K562 (cell line): ENCODE measurements at regions not wholly inside any gene's neighbourhood (a gene's known extent, or its start where the extent isn't known, plus 50 kb on each side); places are given as distances from the start of the nearest gene placed in this dataset.
A peak's percentile ranks its signal among the peaks of the same experiment; 100 is the strongest.

Source experiments
- ATAC-seq: fragments of 200-7000 bp; cut with Tn5 transposase; 3 replicates; pipeline ENCODE4 v1.9.1; 2020; ENCODE audit warnings: moderate library complexity
- BruUV-seq: library from RNA; stranded (reverse); fragments of 400-500 nt; replicated peaks from 2 replicates; lab custom pipeline; 2021; lab: Mats Ljungman, UMichigan
- CTCF ChIA-PET: fragments of 300-600 bp; formaldehyde crosslinking; extraction: SDS; loops from one replicate; lab custom pipeline; 2021; ENCODE audit warnings: low intra/inter-chr PET ratio; lab: Yijun Ruan, JAX
- POLR2A ChIA-PET: fragments of 300-600, 350-650 bp; sonication (Branson Sonifier 250); formaldehyde crosslinking; extraction: SDS; loops from one replicate; lab custom pipeline; 2021; ENCODE audit warnings: antibody characterized with exemption, inconsistent platforms; lab: Yijun Ruan, JAX
- DNase-seq, 4 experiments: peaks; one replicate each; pipeline versions ENCODE4 v3.0.0 to v3.0.0-alpha.2; 2011 to 2018; ENCODE audit warnings: low spot score in 3 of 4, mixed read lengths in 3 of 4; ENCODE audit errors: extremely low read depth in 1 of 4
- FAIRE-seq: peaks from 2 replicates; lab custom pipeline; 2011; peaks lifted over from hg19 to GRCh38; lab: Jason Lieb, UNC
- H2AFZ ChIP-seq: 2 replicates; pipeline ENCODE4 v1.6.0; 2011; ENCODE audit warnings: low read depth, low read length, control low read depth, inconsistent platforms
- H3K27ac ChIP-seq: fragments of 200-600 bp; 3 replicates; pipeline ENCODE4 v1.8.0; 2011; ENCODE audit warnings: low read depth, mild to moderate bottlenecking, control low read depth, inconsistent platforms, low read length, moderate library complexity, mixed read lengths; ENCODE audit errors: extremely low read depth
- H3K27me3 ChIP-seq, 2 experiments: fragments of 300-600 bp in 1 of 2; 2 replicates in 1 of 2; 3 replicates in 1 of 2; pipeline versions ENCODE4 v1.6.0 to v1.8.0; 2011; ENCODE audit warnings: inconsistent platforms in 2 of 2, low read length in 2 of 2, mild to moderate bottlenecking in 1 of 2, mixed read lengths in 1 of 2, moderate library complexity in 1 of 2; ENCODE audit not compliant: control insufficient read depth in 2 of 2, insufficient read depth in 2 of 2
- H3K36me3 ChIP-seq: fragments of 300-600 bp; 3 replicates; pipeline ENCODE4 v1.8.0; 2011; ENCODE audit warnings: mild to moderate bottlenecking, low read length, inconsistent platforms; ENCODE audit not compliant: control insufficient read depth, insufficient read depth
- H3K4me1 ChIP-seq, 2 experiments: fragments of 200-600 bp in 1 of 2; replicated peaks in 1 of 2; 2 replicates in 1 of 2; 3 replicates in 1 of 2; pipeline versions ENCODE4 v1.5.1 to v1.8.0; 2011; ENCODE audit warnings: inconsistent platforms in 2 of 2, low read length in 2 of 2, mild to moderate bottlenecking in 1 of 2, mixed read lengths in 1 of 2, moderate library complexity in 1 of 2; ENCODE audit not compliant: control insufficient read depth in 2 of 2, insufficient read depth in 2 of 2
- H3K4me2 ChIP-seq: 2 replicates; pipeline ENCODE4 v1.6.1; 2011; ENCODE audit warnings: low read length, control low read depth, inconsistent platforms, mixed read lengths; ENCODE audit not compliant: insufficient read depth
- H3K4me3 ChIP-seq: fragments of 200-600 bp; sonication (generic), shearing (Covaris generic); 2 replicates; pipeline ENCODE4 v1.5.1; 2016; ENCODE audit warnings: control low read depth, inconsistent platforms
- H3K79me2 ChIP-seq: fragments of 200-600 bp; 3 replicates; pipeline ENCODE4 v1.8.0; 2011; ENCODE audit warnings: low read length, inconsistent platforms; ENCODE audit not compliant: control insufficient read depth, insufficient read depth
- H3K9ac ChIP-seq, 2 experiments: 2 replicates each; pipeline versions ENCODE4 v1.6.0 to v1.6.1; 2011; ENCODE audit warnings: low read depth in 2 of 2, low read length in 2 of 2, control low read depth in 1 of 2, inconsistent platforms in 1 of 2, mild to moderate bottlenecking in 1 of 2, mixed read lengths in 1 of 2; ENCODE audit not compliant: insufficient read depth in 1 of 2
- H3K9me1 ChIP-seq: one replicate; pipeline ENCODE4 v1.6.0; 2011; ENCODE audit warnings: inconsistent platforms, mild to moderate bottlenecking, low read length, moderate library complexity; ENCODE audit not compliant: control insufficient read depth, insufficient read depth
- H3K9me3 ChIP-seq: replicated peaks from 2 replicates; pipeline ENCODE4 v1.5.1; 2011; ENCODE audit warnings: low read depth, low read length, inconsistent platforms; ENCODE audit not compliant: control insufficient read depth, insufficient read depth
- H4K20me1 ChIP-seq: replicated peaks from 2 replicates; pipeline ENCODE4 v1.6.1; 2011; ENCODE audit warnings: low read length, inconsistent platforms, mixed read lengths; ENCODE audit not compliant: control insufficient read depth, insufficient read depth
- CBX5 ChIP-seq: IDR thresholded peaks from 2 replicates; pipeline ENCODE4 v1.6.1; 2014; ENCODE audit warnings: low read depth, borderline replicate concordance
- CBX8 ChIP-seq: fragments of 200-600 bp; sonication (generic); IDR thresholded peaks from 2 replicates; pipeline ENCODE4 v1.6.1; 2012; ENCODE audit warnings: borderline replicate concordance, mixed run types, low read depth, mild to moderate bottlenecking, moderate library complexity, mixed read lengths, low read length, control low read depth, inconsistent platforms; ENCODE audit not compliant: poor library complexity, severe bottlenecking; ENCODE audit errors: extremely low read depth
- CHD4 ChIP-seq: fragments of 200-600 bp; sonication (generic); IDR thresholded peaks from 3 replicates; pipeline ENCODE4 v1.6.1; 2012; ENCODE audit warnings: low read depth, mild to moderate bottlenecking, mixed read lengths, low read length, inconsistent platforms; ENCODE audit not compliant: insufficient read depth, insufficient replicate concordance, poor library complexity, severe bottlenecking
- GTF2A2 ChIP-seq: IDR thresholded peaks from 2 replicates; pipeline ENCODE4 v1.6.1; 2016; ENCODE audit warnings: mild to moderate bottlenecking, missing genetic modification characterization, missing compliant biosample characterization
- JUND ChIP-seq, 2 experiments: IDR thresholded peaks; 2 replicates in 1 of 2; 3 replicates in 1 of 2; pipeline ENCODE4 v1.6.1; 2011; ENCODE audit warnings: borderline replicate concordance in 2 of 2, low read depth in 2 of 2, low read length in 2 of 2, improper control_type of control experiment in 1 of 2, missing biosample characterization in 1 of 2, missing genetic modification characterization in 1 of 2, missing genetic modification reagents in 1 of 2
- MCM5 ChIP-seq: fragments of 450-650 bp; IDR thresholded peaks from 2 replicates; pipeline ENCODE4 v1.6.1; 2016; ENCODE audit warnings: low read depth
- POLR2G ChIP-seq: fragments of 200-400 bp; formaldehyde crosslinking; IDR thresholded peaks from 2 replicates; pipeline ENCODE4 v1.6.1; 2017; ENCODE audit warnings: low read depth, mild to moderate bottlenecking, antibody characterized with exemption, low read length, moderate library complexity
- PREB ChIP-seq: sonication (generic); formaldehyde crosslinking; IDR thresholded peaks from 2 replicates; pipeline ENCODE4 v1.8.1; 2023; ENCODE audit warnings: mild to moderate bottlenecking, missing genetic modification reagents
- SMARCB1 ChIP-seq: IDR thresholded peaks from 2 replicates; pipeline ENCODE4 v1.6.1; 2011; ENCODE audit warnings: improper control_type of control experiment, low read depth; ENCODE audit not compliant: insufficient read length
- UBTF ChIP-seq, 2 experiments: IDR thresholded peaks; 2 replicates each; pipeline ENCODE4 v1.6.1; 2012; ENCODE audit warnings: improper control_type of control experiment in 2 of 2, low read depth in 2 of 2, low read length in 2 of 2, borderline replicate concordance in 1 of 2
- ZBTB2 ChIP-seq: fragments of 450-650 bp; IDR thresholded peaks from 2 replicates; pipeline ENCODE4 v1.6.1; 2016; ENCODE audit warnings: antibody characterized with exemption
- ZNF280A ChIP-seq: fragments of 450-650 bp; IDR thresholded peaks from 2 replicates; pipeline ENCODE4 v1.6.1; 2018; ENCODE audit warnings: mild to moderate bottlenecking, low read depth; ENCODE audit not compliant: partially characterized antibody
- ZNF584 ChIP-seq: fragments of 200-800 bp; sonication (Bioruptor generic); IDR thresholded peaks from 2 replicates; pipeline ENCODE4 v1.6.1; 2016; ENCODE audit warnings: low read depth, mild to moderate bottlenecking, missing genetic modification characterization, missing compliant biosample characterization
- WGBS: fragments of 100-300 bp; shearing (Covaris generic); methylation state at CpG from one replicate; pipeline ENCODE4 v1.1.6; 2016; ENCODE audit warnings: low coverage, mixed read lengths; ENCODE audit not compliant: insufficient coverage; ENCODE audit errors: missing lambda C conversion rate; 5-methylcytosine and 5-hydroxymethylcytosine counted together
- in situ Hi-C: fragments of 300-500 bp; cut with MboI; formaldehyde crosslinking; loops from 4 replicates; pipeline ENCODE4 v1.15.0; 2018; ENCODE audit warnings: inconsistent platforms, mixed read lengths
- intact Hi-C: fragments of 100-400 bp; cut with micrococcal nuclease; formaldehyde crosslinking; loops from 2 replicates; pipeline ENCODE4 v1.14.2; 2022

- TF ChIP-seq PREB (no peak), JUND (IDR thresholded peaks at IDR 0.05; ENCODE audit: borderline replicate concordance, low read depth, low read length) (no peak), JUND (tag; IDR thresholded peaks at IDR 0.05; ENCODE audit: borderline replicate concordance, low read depth, low read length) (peak; percentile 32; the same call in 1 of the 3 replicates), GTF2A2 (tag) (no peak), MCM5 (no peak), ZNF584 (CRISPR knock-in tag) (peak; percentile 61)
Observed at GRCh38 chr5:71924980-71925379, 182.3 kb upstream of the MAP1B start (continued).

GRCh38 chr5:71925608-71926091 is 181.6 kb upstream of the MAP1B start:
- no peaks in the 10 kb centered on the region for H3K79me2 ChIP-seq
- in situ Hi-C loops (no loop called here), intact Hi-C loops (no loop called here)
- FAIRE-seq (no peak), DNase-seq (no peak), ATAC-seq (no peak)
- no peaks in the 10 kb centered on the region for H3K4me1 ChIP-seq
- no peaks in the 10 kb centered on the region for H3K27me3 ChIP-seq
- H3K9me3 ChIP-seq: no peaks in the 10 kb centered on the region
- no peak overlapping the region for H2AFZ ChIP-seq
- H3K9me1 ChIP-seq: no peaks in the 10 kb centered on the region
- no peaks in the 10 kb centered on the region for H4K20me1 ChIP-seq
- H3K36me3 ChIP-seq: no peaks in the 10 kb centered on the region
- no peak overlapping the region for H3K9ac ChIP-seq
- H3K4me2 ChIP-seq: no peak overlapping the region
- ChIA-PET POLR2A (no interaction called here), CTCF (no interaction called here)
- BruUV-seq: no TSS peak
- 4% methylated on average over 3 of the region's 4 CpGs for WGBS
- H3K4me3 ChIP-seq: no peak overlapping the region
- no peak overlapping the region for H3K27ac ChIP-seq
- TF ChIP-seq CBX5 (no peak), CHD4 (no peak), ZNF280A (no peak), POLR2G (no peak), CBX8 (no peak), ZBTB2 (no peak), UBTF (IDR thresholded peaks at IDR 0.05; ENCODE audit: borderline replicate concordance in 1 of 2, low read depth in 2 of 2, low read length in 2 of 2) (no peak), SMARCB1 (no peak)
